ENCODE measurements at regions not wholly inside any gene's neighbourhood (a gene's known extent, or its start where the extent isn't known, plus 50 kb on each side); places are given as distances from the start of the nearest gene placed in this dataset.

DNA sequence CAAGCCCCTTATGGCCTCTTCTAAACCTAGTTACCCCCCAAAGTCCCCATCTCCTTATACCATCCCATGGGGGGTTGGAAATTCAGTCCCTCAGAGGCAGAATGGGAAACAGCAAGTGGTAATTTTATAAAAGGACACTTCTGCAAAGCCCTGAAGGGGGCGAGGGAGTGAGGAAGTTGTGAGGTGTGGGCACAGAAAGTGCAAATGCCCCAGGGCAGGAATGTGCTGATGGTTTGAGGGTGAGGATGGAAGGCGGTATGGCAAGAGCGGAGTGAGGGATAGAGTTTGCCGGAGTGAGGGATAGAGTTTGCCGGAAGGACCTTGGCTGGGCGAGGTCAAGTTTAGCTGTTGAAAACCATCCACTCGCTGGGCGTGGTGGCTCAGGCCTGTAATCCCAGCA is 52.7 kb downstream of the HAPSTR1 start:
- TF ChIP-seq, protein P1, sequence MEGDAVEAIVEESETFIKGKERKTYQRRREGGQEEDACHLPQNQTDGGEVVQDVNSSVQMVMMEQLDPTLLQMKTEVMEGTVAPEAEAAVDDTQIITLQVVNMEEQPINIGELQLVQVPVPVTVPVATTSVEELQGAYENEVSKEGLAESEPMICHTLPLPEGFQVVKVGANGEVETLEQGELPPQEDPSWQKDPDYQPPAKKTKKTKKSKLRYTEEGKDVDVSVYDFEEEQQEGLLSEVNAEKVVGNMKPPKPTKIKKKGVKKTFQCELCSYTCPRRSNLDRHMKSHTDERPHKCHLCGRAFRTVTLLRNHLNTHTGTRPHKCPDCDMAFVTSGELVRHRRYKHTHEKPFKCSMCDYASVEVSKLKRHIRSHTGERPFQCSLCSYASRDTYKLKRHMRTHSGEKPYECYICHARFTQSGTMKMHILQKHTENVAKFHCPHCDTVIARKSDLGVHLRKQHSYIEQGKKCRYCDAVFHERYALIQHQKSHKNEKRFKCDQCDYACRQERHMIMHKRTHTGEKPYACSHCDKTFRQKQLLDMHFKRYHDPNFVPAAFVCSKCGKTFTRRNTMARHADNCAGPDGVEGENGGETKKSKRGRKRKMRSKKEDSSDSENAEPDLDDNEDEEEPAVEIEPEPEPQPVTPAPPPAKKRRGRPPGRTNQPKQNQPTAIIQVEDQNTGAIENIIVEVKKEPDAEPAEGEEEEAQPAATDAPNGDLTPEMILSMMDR (IDR thresholded peaks at IDR 0.05; ENCODE audit: low read length) = no peak
- TF ChIP-seq EZH2phosphoT487 (IDR thresholded peaks at IDR 0.05; ENCODE audit: low read length) = no peak
- TF ChIP-seq EZH2 (optimal IDR thresholded peaks at IDR 0.05; ENCODE audit: low read depth, low read length) = no peak
